Neural progenitor cell (in vitro differentiated cells): ENCODE measurements at regions not wholly inside any gene's neighbourhood (a gene's known extent, or its start where the extent isn't known, plus 50 kb on each side); places are given as distances from the start of the nearest gene placed in this dataset.

Experiments
- CTCF ChIP-seq: fragments of 200-600 bp; sonication (generic); IDR thresholded peaks from 2 replicates; pipeline ENCODE4 v1.5.1; 2017; ENCODE audit warnings: antibody characterized with exemption, mild to moderate bottlenecking
- EZH2 ChIP-seq: fragments of 200-600 bp; sonication (generic); IDR thresholded peaks from 2 replicates; pipeline ENCODE4 v1.6.1; 2017; ENCODE audit warnings: antibody characterized with exemption, mild to moderate bottlenecking, moderate library complexity
- EZH2phosphoT487 ChIP-seq: fragments of 200-600 bp; sonication (generic); IDR thresholded peaks from 2 replicates; pipeline ENCODE4 v1.6.1; 2017; ENCODE audit warnings: antibody characterized with exemption

GRCh38 chr1:79290927-79291474, 284.5 kb upstream of the ADGRL4 start:
- TF ChIP-seq EZH2phosphoT487 (no peak), EZH2 (no peak), CTCF (no peak)
